ENCODE measurements at regions not wholly inside any gene's neighbourhood (a gene's known extent, or its start where the extent isn't known, plus 50 kb on each side); places are given as distances from the start of the nearest gene placed in this dataset.
"Not testable (repeated sequence)": the region's sequence is repeated elsewhere in the genome, so short reads cannot be mapped to it uniquely, and the experiment has no call there.

DNA sequence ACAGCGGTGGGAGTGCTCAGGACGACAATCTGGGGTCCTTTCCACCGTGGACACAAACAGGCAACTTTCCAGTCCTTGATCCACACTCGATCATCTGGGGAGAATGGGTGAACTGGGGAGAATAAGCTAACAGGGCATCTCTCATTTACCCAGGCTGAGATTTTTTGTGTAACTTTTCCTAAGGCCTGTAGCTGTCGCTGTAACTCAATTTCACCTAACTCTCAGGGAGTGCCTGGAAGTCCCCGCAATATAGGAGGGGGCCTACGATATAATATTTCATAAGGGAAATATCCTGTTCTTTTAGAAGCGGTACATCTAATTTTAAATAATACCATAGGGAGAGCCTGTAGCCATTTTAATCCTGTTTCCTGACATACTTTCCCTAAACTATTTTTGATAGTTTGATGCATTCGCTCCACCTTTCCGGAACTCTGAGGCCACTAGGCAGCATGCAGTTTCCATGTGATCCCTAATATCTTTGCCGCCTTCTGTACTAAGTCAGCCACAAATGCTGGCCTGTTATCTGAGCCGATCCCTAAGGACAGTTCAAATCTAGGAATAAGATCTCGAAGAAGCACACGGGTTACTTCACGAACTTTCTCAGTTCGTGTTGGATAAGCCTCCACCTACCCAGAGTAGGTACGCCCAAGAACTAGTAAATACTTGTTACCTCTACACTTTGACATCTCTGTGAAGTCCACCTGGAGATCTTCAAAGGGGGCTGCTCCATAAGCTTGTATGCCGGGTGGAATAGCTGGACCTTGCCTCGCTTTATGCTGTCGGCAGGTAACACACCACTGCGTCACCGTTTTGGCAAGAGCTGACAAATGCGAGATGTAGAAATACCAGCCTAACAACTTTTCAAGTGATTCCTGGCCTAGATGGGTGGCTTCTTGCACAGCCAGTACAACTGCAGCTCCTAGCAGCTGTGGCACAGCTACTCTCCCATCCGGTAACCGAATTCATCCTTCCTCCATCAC is 155.7 kb downstream of the UNC93B1 start:
- not testable (repeated sequence) for H3K79me2 ChIP-seq (ENCODE audit: control insufficient read depth, low read length); H3K36me3 ChIP-seq (ENCODE audit: control insufficient read depth, low read length); H3K9me3 ChIP-seq (ENCODE audit: control insufficient read depth, insufficient read depth, low read length); H3K27me3 ChIP-seq (ENCODE audit: control insufficient read depth, low read length); H3K9me2 ChIP-seq (replicated peaks; ENCODE audit: control insufficient read depth, low read length); H3K4me1 ChIP-seq (ENCODE audit: control insufficient read depth, low read length); H3K27ac ChIP-seq (ENCODE audit: low read depth, low read length); H3K4me3 ChIP-seq (ENCODE audit: low read length); H4K20me1 ChIP-seq (ENCODE audit: control insufficient read depth, insufficient read depth, low read depth, low read length); H3F3A ChIP-seq (ENCODE audit: control insufficient read depth, insufficient read depth); H3K4me2 ChIP-seq (ENCODE audit: low read length)
- TF ChIP-seq, protein P1, sequence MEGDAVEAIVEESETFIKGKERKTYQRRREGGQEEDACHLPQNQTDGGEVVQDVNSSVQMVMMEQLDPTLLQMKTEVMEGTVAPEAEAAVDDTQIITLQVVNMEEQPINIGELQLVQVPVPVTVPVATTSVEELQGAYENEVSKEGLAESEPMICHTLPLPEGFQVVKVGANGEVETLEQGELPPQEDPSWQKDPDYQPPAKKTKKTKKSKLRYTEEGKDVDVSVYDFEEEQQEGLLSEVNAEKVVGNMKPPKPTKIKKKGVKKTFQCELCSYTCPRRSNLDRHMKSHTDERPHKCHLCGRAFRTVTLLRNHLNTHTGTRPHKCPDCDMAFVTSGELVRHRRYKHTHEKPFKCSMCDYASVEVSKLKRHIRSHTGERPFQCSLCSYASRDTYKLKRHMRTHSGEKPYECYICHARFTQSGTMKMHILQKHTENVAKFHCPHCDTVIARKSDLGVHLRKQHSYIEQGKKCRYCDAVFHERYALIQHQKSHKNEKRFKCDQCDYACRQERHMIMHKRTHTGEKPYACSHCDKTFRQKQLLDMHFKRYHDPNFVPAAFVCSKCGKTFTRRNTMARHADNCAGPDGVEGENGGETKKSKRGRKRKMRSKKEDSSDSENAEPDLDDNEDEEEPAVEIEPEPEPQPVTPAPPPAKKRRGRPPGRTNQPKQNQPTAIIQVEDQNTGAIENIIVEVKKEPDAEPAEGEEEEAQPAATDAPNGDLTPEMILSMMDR (IDR thresholded peaks at IDR 0.05; ENCODE audit: low read depth, low read length, poor library complexity, severe bottlenecking): peak; percentile 33

- not testable (repeated sequence) for H3K36me3 ChIP-seq (ENCODE audit: control insufficient read depth, low read length); H3K79me2 ChIP-seq (ENCODE audit: control insufficient read depth, low read length); H3K4me2 ChIP-seq (ENCODE audit: low read length); H4K20me1 ChIP-seq (ENCODE audit: control insufficient read depth, insufficient read depth, low read depth, low read length); H3F3A ChIP-seq (ENCODE audit: control insufficient read depth, insufficient read depth); H3K27ac ChIP-seq (ENCODE audit: low read depth, low read length); H3K27me3 ChIP-seq (ENCODE audit: control insufficient read depth, low read length); H3K4me1 ChIP-seq (ENCODE audit: control insufficient read depth, low read length); H3K9me2 ChIP-seq (replicated peaks; ENCODE audit: control insufficient read depth, low read length); H3K4me3 ChIP-seq (ENCODE audit: low read length); H3K9me3 ChIP-seq (ENCODE audit: control insufficient read depth, insufficient read depth, low read length)
Observed at GRCh38 chr11:67846303-67846702, 157.6 kb downstream of the UNC93B1 start.

DNA sequence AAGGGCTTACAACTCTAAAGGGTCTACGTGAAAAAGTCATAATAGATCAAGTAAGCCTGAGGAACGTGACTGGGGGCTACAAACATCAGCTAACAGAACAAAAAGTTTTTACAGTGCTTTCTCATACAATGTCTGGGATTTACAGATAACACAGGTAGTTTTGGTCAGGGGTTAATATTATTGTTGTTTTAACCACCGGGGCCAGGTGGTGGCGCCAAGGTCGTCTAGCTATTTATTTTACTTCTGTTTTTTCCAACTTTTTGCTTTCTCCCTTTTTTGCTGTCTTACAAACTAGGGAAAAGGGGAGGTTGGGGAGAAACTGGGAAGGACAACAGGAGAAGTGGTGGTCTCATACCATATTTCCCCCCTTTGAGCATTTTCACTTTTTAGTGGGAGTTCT is 158.6 kb downstream of the UNC93B1 start:
- not testable (repeated sequence) for H3K9me3 ChIP-seq (ENCODE audit: control insufficient read depth, insufficient read depth, low read length); H4K20me1 ChIP-seq (ENCODE audit: control insufficient read depth, insufficient read depth, low read depth, low read length); H3K9me2 ChIP-seq (replicated peaks; ENCODE audit: control insufficient read depth, low read length)

DNA sequence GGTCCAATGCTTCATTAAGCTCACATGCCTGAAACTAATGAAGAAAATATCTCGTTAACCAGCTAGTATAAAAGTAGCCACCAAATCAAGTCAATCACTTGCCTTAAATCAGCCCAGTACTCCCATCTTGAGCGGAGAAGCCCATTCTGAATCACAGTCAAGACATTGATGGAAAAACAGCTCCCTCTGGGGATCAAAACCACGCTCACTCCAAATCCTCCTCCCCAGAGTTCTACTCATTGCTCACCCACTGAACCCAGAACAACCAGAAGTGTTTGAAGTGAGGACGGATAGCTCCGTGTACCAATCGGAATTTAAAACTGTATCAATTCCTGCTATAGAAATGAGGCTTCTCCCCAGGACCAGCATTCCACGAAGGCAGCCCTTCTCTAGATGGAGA is 163.3 kb downstream of the UNC93B1 start:
- not testable (repeated sequence) for H3K4me2 ChIP-seq (ENCODE audit: low read length); H3K27me3 ChIP-seq (ENCODE audit: control insufficient read depth, low read length); H3K4me1 ChIP-seq (ENCODE audit: control insufficient read depth, low read length)

More for the DNA sequence above, 158.6 kb downstream of the UNC93B1 start:
- H3K27me3 ChIP-seq (ENCODE audit: control insufficient read depth, low read length); H3K27ac ChIP-seq (ENCODE audit: low read depth, low read length); H3K79me2 ChIP-seq (ENCODE audit: control insufficient read depth, low read length); H3F3A ChIP-seq (ENCODE audit: control insufficient read depth, insufficient read depth); H3K4me2 ChIP-seq (ENCODE audit: low read length); H3K36me3 ChIP-seq (ENCODE audit: control insufficient read depth, low read length); H3K4me3 ChIP-seq (ENCODE audit: low read length); H3K4me1 ChIP-seq (ENCODE audit: control insufficient read depth, low read length): not testable (repeated sequence)

DNA sequence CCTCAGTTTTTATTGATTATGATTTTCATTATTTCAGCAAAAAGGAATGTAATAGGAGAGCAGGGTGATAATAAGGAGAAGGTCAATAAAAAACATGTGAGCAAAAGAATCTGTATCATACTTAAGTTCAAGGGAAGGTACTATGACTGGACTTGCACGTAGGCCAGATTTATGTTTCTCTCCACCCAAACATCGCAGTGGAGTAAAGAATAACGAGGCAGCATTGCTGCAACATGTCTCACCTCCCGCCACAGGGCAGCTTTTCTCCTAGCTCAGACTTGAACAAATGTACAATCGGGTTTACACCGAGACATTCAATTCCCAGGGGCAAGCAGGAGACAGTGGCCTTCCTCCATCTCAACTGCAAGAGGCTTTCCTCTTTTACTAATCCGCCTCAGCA is 155.7 kb upstream of the ALDH3B2 start:
- not testable (repeated sequence) for H3K27me3 ChIP-seq (ENCODE audit: control insufficient read depth, low read length); H3K79me2 ChIP-seq (ENCODE audit: control insufficient read depth, low read length); H3K27ac ChIP-seq (ENCODE audit: low read depth, low read length); H3K36me3 ChIP-seq (ENCODE audit: control insufficient read depth, low read length); H3K4me3 ChIP-seq (ENCODE audit: low read length); H3F3A ChIP-seq (ENCODE audit: control insufficient read depth, insufficient read depth); H3K9me3 ChIP-seq (ENCODE audit: control insufficient read depth, insufficient read depth, low read length); H3K4me2 ChIP-seq (ENCODE audit: low read length); H4K20me1 ChIP-seq (ENCODE audit: control insufficient read depth, insufficient read depth, low read depth, low read length); H3K9me2 ChIP-seq (replicated peaks; ENCODE audit: control insufficient read depth, low read length)
- peaks cover 15% of the 10 kb centered on the region for H3K4me1 ChIP-seq (ENCODE audit: control insufficient read depth, low read length)

More for the DNA sequence above, 163.3 kb downstream of the UNC93B1 start:
- H3K9me3 ChIP-seq (ENCODE audit: control insufficient read depth, insufficient read depth, low read length); H3F3A ChIP-seq (ENCODE audit: control insufficient read depth, insufficient read depth); H3K79me2 ChIP-seq (ENCODE audit: control insufficient read depth, low read length); H3K4me3 ChIP-seq (ENCODE audit: low read length); H4K20me1 ChIP-seq (ENCODE audit: control insufficient read depth, insufficient read depth, low read depth, low read length); H3K27ac ChIP-seq (ENCODE audit: low read depth, low read length); H3K9me2 ChIP-seq (replicated peaks; ENCODE audit: control insufficient read depth, low read length); H3K36me3 ChIP-seq (ENCODE audit: control insufficient read depth, low read length): not testable (repeated sequence)

- not testable (repeated sequence) for H3K9me3 ChIP-seq (ENCODE audit: control insufficient read depth, insufficient read depth, low read length); H3K27me3 ChIP-seq (ENCODE audit: control insufficient read depth, low read length); H3K9me2 ChIP-seq (replicated peaks; ENCODE audit: control insufficient read depth, low read length); H3K36me3 ChIP-seq (ENCODE audit: control insufficient read depth, low read length); H3K79me2 ChIP-seq (ENCODE audit: control insufficient read depth, low read length); H3F3A ChIP-seq (ENCODE audit: control insufficient read depth, insufficient read depth); H4K20me1 ChIP-seq (ENCODE audit: control insufficient read depth, insufficient read depth, low read depth, low read length)
- Histone ChIP-seq H3K27ac (ENCODE audit: low read depth, low read length) (0 out of 2 replicates have a peak overlapping the region, but pooled peaks have one; percentile 11), H3K4me1 (ENCODE audit: control insufficient read depth, low read length) (peaks cover 23% of the 10 kb centered on the region), H3K4me3 (ENCODE audit: low read length) (0 out of 2 replicates have a peak overlapping the region, but pooled peaks have one; percentile 29), H3K4me2 (ENCODE audit: low read length) (peak overlapping the region; percentile 46)
Observed at GRCh38 chr11:67826951-67827296, 152.5 kb upstream of the ALDH3B2 start.

DNA sequence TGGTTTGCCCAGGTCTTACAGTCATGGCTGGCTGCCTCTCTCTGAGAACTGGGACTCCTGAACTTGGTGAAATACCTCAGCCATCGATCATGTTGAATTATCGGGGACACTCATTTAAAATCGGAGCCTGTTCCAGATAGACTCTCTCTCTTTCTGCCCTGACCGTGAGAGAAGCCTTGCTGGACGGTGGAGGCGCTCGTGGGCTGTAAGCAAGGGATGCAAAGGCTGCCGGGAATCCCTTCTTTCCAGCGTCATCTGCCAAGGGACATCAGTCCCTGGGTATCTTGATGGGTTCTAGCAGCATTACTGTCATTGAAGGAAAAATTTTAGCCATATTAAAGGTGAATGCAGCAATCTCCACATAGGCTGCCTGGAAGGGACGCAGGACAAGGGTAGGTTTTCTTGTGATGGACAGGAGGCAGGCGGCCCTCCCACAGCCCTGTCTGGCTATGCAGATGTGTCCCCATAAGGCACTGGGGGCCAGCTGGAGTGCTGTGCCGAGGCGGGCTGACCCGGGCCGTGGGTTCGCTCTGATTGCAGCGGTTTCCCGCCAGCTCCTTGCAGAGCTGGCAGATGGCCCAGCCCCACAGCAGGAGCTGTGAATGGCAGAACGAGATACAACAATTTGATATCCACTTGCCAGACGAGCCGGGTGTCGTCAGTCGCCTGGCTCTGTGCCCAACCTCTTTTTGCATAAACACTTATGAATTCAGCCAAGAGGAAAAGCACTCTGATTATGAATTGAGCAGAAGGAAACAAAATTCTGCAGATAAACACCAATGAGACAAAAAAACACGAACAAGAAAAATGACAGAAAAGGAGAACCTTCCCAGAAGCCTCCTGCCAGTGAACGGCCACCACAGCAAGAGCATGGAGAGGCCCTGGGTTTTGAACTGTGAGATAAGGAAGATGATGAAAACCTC is 151.9 kb upstream of the ALDH3B2 start:
- not testable (repeated sequence) for H4K20me1 ChIP-seq (ENCODE audit: control insufficient read depth, insufficient read depth, low read depth, low read length); H3K9me2 ChIP-seq (replicated peaks; ENCODE audit: control insufficient read depth, low read length); H3K79me2 ChIP-seq (ENCODE audit: control insufficient read depth, low read length); H3K27me3 ChIP-seq (ENCODE audit: control insufficient read depth, low read length); H3K36me3 ChIP-seq (ENCODE audit: control insufficient read depth, low read length); H3K9me3 ChIP-seq (ENCODE audit: control insufficient read depth, insufficient read depth, low read length); H3F3A ChIP-seq (ENCODE audit: control insufficient read depth, insufficient read depth)
- peak overlapping the region; percentile 46 for H3K4me2 ChIP-seq (ENCODE audit: low read length)
- H3K4me1 ChIP-seq (ENCODE audit: control insufficient read depth, low read length): peaks cover 23% of the 10 kb centered on the region
- H3K27ac ChIP-seq (ENCODE audit: low read depth, low read length): 0 out of 2 replicates have a peak overlapping the region, but pooled peaks have one; percentile 11
- 0 out of 2 replicates have a peak overlapping the region, but pooled peaks have one; percentile 29 for H3K4me3 ChIP-seq (ENCODE audit: low read length)
